GM18858 (cell line): ENCODE measurements at regions not wholly inside any gene's neighbourhood (a gene's known extent, or its start where the extent isn't known, plus 50 kb on each side); places are given as distances from the start of the nearest gene placed in this dataset.

Source experiments
- ATAC-seq: cut with Tn5 transposase; IDR thresholded peaks from one replicate; pipeline ENCODE4 v1.9.1; 2021; ENCODE audit not compliant: unreplicated experiment

DNA sequence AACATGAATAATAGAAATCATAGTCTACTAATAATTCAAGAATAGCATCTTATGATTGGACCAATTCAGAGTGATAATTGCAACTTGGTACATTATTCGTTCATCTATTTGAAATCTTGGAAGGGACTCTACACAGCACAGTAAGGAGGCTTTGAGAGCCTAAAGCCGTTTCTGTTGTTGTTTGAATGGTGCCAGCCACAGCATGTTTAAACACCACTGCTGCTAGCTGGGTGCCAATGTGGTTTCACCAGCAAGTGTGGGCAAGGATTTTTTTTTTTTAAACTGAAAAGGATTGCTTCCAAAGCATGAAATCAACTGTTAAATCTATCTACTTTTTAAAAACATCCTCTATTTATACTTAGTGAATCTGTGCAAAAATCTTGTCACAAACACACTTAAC lies 253.9 kb upstream of the MAP3K1 start:
- ATAC-seq: no peak

DNA sequence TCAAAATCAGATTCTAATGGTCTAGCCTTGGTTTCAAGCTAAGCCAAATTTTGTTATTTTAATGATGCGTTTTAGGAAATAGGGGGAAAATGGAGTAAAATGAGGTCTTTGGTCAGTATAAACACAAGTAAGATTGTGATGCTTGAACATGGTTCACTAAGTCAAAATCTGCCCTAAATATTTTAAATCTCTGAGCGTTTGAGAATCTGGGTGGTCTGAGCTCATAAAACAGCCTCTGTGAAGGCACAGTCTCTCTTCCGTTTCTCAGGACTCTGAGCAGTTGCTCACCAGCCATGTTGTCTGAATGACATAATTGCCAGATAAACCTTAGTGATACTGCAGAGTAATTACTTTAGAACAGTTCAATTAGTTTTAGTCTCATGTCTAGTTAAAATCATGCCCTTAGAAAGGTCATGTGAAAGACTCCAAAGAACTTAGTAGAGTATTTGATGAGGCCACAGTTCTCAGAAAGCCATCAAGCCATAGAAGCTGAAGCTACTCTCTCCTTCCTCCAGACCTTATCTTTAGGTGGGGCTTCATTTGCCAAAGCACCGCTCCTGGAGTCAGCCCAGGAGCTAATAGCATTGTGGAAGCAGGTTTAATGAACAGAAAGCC lies 257.1 kb upstream of the MAP3K1 start:
- no peak for ATAC-seq

DNA sequence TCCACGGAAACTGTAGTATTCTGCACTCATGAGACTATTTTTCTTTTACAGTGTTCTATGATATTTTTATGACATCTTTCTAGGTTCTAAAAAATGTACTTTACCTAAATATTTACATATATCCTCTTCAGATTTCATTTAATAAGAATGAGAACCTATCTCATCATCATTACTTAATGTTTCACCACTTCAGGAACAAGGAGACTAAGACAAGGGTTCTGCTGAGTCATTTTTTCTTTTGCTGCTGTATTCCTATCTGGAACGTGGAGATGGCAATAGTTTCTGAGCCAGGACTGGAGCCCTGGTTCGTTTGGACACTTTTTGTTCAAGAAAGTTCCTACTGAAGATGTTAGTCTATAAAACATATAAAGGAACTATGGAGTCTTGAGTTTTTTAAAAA lies 258.2 kb upstream of the MAP3K1 start:
- no peak for ATAC-seq

DNA sequence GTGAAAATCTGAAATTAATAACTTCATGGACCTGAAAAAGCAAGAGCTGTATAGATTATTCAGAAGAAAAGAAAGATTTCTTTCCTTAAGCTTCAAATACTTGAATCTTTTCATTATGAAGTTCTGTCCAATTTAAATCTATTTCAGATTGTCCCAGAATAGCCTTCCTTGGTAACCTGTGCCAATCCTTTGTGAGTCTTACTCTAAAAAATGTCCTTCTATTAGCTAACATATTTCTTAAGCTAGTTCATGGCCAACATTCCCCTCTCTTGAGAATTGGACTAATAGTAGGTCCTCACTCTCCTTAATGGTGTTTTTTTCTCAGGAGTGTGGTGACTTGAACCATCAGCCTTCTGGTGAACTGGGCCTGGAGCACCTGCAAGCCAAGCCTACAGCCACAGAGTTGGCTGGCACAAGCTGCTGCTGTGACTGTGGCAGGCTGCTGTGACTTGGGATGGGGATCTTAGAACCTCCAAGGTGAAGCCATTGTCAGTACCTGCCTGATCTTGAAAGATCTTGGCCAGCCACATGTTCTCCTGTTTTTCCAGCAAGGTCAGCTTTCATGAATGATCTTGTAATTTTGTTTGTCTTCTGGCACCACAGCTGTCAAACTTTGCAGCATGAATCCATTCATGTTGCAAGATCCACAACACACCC lies 262.6 kb upstream of the MAP3K1 start:
- no peak for ATAC-seq

DNA sequence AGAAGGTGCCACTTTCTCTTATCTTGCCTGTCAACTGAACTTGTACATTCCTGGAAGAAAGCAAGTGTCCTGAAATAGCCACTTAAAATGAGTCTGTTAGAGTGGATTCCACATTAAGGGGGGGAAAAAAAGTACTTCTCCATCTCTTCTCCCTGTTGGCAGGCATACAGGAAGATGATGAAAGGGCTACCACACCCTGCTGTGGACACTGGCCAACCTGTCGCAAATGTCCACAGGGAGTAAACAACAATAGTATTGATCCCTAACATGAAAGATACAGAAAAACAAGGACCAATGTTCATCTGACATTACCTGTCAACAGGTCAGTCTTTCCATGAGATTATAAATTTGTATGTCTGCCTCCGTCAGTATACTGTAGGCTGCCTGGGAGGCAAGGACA lies 265.1 kb upstream of the MAP3K1 start:
- no peak for ATAC-seq

DNA sequence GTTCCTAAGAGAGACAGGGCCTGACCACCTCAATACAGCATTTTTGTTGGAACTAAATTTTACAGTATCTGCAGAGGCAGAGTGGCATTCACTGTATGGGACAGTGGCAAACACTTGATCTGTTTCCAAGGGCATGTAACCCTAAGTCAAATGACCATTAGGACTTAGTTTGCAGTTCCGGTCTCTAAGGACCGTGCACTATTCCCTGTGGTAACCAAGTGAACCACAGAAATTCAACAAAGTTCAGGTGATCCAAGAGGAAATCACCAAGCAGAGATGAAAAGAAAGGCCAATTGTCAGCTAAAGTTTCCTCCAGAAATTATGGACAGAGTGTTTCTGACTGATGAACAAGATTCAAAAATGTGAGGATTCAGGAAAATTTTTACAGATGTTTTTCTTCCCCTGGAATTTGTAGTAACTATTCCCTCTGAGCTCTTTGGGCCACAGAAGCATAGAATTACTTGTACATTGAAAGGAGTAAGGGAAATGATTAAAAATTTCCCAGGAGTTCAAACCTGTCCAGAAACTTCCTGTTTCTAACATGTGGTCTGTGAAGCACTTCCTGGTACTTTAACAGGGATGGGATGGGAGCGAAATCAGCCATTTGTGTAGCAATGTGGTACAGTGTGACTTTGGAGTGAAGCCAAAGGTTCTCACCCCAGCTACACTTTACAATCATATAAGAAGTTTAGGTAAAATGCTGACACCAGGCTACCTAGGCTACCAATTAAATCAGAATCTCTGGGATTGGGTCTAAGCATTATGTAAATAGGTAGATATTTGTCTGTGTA lies 266.1 kb upstream of the MAP3K1 start:
- ATAC-seq: no peak

DNA sequence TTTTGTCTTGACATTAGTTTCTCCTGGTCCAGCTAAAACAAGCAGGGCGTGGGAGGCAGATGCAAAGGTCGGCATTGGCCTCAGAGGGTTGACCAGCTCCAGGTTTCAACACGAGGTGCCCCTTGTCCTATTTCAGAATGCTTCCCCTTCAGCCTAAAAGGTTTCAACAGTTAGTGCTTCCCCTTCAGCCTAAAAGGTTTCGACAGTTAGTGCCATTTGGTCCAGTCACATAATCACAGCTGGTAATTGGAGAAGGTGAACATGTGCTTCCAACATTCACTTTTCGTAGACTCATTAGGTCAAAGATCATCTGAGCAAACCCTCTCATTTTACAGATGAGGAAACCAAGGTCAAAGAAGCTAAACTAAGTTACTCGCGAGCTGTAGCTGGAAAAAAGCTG lies 270.3 kb upstream of the MAP3K1 start:
- ATAC-seq: no peak

DNA sequence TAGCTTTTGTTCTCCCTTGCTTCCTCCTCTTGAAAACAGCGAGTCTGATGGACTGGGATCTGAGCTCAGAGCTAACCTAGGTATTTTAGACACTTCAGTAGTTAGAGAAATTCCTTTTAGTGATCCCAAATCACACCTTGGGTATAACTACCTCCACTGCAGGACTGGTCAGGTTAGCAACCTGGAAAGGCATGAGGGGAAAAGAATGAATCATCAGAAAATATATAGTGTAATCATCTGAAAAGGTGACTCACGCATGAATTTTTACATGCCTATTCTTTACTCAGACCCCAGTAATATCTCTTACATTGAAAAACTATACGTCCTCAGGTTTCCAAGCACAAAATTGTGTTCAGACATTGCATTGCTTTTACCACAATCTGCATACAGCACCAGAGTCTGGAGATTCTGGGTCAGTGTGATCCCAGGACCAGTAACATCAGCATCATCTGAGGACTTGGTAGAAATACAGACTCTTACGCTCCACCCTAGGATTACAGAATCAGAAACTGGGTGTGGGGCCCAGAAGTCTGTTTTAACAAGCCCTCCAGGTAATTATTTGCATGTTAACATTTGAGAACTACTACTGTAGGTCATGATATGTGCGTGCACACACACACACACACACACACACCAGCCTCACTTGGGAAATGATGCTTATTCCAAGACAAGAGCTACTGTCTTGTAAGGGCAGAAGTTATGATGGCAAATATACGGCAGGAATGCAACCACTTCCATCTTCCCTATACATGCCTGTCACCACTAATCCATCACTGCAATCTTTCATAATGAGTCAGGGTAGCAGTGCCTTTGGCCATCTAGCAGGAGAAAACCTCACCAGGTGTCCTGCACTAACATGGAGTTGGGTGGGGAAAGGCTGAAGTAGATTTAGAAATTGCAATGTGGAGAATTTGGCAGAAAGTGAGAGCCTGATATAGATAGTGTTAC lies 271.6 kb upstream of the MAP3K1 start:
- no peak for ATAC-seq

DNA sequence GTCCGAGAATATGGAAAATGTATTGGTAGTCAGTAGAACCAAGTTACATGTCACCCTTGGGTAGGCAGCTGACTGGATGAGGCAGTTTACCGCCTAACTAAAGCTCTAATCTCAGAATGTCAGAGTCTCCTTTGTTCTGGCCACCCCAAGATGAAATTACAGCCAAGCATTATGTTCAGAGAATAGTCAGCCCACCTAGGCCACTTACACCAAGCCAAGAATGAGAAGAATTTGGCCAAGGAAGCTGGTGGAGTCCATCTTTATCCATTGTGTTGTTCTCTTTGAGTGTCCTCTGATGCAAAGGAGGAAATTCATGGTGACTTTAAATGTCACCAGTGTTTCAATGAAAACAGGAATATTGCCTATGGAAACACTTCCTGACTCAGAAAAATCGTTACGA lies 275.1 kb upstream of the MAP3K1 start:
- ATAC-seq: no peak

DNA sequence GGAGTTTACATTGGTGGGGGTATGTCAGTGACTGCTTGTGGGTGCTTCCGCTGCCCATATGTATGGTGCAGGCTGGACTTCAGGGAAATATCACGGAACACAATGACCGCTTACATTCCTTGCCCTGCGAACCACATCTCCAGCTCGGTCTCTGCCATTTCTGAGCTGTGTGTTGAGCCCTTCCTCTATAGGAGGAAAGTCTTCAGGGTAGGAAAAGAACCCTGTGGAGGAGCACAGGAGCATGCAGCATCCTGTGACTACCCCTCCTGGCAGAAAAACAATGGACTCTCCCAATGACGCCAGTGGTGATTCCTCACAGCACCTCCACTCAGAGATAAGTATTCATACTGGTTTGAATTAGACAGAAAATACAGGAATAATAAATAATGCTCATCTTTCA lies 276.8 kb upstream of the MAP3K1 start:
- ATAC-seq: no peak

DNA sequence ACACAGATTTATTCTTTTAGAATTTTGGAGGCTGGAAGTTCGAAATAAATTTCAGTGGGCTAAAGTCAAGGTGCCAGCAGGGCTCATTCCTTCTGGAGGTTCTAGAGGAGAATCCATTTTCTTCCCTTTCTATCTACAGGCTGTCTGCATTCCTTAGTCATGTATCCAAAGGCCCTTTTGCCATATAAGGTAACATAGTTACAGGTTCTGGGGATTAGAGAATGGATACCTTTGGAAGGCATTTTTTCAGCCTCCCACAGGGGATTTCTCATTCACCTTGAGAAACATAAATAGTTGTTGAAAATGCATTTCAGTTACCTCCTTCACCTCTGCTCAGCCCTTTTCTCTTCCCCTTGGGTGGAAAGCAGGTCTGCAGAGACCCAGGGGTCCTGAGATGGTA lies 280.0 kb upstream of the MAP3K1 start:
- no peak for ATAC-seq

DNA sequence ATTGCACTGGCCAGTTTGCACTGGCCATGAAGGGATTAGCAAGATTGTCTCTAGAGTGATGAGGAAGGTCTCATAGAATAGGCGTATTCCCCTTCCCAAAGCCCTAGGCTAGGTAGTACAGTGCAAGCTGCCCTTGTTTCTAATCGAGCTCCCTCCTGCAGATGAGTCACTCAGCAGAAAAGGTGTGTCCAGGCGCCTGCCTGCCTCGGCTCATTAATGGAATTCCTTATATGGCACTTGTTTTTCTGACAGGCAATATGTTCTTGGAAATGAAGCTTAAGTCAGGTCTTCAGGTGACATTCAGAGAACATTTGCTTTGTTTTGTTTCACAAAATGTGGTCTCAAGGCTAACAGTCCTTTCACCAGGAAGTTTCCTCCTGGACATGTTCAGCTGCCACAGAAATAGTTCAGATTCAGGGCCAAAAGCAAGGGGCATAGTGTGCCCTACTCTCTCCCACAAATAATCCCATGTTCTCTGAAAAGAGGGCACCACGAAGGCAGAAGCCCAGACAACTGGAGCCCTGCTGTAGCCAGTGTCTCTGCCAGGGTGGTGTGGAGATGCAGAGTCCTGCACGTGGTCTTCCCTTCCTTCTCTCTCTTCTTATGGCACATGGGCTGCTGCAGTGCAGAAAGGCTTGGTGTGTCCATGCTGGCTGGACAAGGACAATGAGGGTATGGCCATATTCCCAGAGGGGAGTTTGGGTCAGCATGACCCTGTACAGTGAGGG lies 281.1 kb upstream of the MAP3K1 start:
- no peak for ATAC-seq

DNA sequence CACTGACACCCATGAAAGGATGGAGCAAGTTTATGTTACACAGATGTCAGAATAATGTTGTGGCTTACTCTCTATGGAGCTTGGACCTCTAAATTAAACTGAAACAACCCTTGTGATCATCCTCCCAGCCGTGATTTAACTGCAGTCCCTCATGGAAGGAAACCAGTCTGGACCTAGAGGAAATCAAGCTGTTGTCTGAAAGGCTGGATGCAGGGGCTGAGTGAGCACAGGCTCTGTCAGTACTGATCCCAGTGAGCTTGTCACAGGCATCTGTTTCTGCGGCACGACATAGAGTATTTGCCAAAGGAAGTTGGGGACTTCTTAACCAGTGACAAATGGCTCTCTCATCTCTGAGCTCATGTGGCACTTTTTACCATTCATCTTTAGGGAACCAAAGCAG lies 282.9 kb upstream of the MAP3K1 start:
- no peak for ATAC-seq

DNA sequence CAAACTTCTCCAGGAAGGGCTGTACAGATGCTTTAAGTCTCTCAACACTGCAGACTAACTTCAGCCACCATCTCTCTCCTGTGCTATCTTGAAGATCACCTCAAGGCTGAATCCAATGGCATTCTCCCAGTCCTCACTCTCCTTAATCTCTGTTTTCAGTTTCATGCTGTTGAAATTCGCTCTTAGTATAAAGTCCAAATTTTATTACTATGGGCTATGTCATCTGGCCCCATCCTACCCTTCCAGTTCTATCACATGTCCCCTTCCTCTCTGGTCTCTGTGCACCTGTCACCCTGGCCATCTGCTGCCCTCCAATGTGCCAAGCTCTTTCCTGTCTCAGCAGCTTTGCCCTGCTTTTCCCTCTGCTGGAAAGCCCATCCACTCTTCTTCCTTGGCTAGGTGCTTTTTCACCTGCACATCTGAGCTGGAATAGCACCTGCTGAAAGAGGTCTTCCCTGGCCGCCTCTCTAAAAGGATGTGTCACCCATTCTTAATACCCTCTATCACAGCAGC lies 284.7 kb upstream of the MAP3K1 start:
- ATAC-seq: no peak

DNA sequence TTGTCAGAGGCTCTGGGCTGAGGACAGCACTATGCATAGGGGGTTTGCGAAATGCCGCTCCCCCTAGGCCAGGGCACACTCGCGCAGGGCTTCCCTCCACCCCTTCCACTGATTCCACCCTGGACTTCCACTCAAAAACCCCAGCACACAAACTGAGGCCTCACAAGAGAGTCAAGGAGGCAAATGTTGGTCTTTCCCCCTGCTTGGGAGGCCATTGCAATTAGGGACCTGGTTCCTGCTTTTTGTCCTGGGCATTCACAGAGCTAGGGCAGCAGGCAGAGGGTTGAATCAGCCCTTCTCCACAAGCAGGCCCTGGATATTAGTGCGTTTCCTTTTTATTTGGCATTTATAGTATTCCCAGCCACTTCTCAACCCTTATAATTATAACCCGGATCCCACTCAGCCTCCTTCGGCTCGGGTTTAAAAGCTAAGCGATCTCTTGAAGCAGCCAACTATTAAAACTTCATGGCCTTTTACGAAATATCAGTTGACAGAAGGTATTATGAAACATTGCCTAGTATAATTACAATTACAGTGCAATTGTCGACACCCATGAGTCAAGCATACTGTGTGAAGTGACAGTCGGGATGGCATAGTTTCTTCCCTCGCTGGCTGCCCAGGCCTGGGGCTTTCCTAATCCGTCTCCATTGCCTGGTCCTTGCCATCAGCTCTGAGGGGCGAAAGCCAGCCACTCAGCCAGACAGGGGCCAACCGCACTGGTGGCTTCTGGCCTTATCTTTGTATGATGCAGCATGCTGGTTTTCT lies 285.5 kb upstream of the MAP3K1 start:
- ATAC-seq: no peak

DNA sequence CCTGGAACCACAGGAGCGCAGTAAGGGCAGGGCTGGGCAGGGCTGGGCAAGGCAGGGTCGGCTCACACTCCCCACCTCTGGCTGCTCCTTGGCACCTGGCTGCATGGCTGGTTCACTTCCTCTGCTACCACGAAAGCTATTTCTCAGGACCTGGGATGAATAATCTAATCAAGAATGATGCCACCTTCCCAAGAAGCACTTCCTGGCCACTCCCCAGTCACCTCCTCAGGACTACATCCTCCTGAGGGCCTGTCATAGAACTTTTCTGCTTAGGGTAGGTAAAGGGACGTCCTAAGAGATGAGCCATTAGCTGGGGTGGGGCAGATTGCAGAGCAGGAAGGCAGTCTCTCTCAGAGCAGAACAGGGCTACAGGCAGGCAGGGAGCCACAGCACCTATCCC lies 288.2 kb upstream of the MAP3K1 start:
- no peak for ATAC-seq

DNA sequence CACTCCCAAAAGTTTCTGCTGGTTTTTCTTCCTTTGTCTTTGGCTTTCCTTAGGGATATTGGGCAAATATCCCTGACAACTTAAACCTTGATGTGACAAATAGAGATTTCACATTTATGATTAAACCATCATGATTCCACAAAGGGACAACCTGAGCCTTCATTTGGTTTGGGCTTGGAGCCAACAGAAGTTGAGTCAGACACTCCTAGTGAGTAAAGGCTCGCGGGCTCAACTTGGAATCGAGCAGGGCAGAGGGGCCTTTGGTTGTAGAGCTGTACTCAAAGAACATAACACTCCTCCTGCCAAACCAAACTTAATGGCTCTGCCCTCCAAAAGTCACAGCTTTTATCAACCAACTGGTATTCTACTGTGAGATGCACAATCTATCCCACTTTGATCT lies 290.2 kb upstream of the MAP3K1 start:
- no peak for ATAC-seq

DNA sequence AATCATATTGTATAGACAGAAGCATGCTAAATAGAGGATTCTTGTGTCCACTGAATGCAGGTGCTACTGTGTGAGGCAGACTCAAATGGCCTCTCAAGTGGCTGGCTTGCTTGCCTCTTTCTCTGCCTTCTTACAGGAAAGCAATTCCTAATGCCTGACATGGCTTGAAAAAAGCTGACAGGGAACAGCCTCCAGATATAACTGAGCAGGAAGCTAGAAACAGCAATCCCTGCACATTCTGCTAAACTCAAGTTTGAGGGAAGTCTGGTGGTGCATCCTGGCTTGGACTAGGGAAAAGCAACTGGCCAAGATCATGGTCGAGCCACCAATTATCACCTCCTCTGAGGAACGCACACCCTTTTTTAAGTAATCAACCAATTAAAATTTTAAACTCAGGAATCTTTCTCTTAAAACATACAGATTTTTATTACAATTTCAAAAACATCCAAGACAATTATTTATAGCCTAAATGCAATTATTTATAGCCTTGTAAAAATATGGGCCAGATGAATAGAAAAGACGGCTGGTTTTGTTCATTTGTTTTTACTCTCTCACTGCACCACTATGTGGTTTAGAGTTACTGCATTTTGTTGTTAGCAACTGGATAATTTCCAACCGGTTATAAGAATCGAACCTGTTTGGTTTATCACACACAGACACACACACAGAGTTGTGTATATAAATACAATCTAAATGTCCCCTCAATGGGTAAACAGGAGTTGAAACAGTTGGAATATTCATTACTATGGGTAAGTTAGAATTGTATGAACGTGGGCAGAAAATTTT lies 290.9 kb upstream of the ANKRD55 start:
- ATAC-seq: no peak

DNA sequence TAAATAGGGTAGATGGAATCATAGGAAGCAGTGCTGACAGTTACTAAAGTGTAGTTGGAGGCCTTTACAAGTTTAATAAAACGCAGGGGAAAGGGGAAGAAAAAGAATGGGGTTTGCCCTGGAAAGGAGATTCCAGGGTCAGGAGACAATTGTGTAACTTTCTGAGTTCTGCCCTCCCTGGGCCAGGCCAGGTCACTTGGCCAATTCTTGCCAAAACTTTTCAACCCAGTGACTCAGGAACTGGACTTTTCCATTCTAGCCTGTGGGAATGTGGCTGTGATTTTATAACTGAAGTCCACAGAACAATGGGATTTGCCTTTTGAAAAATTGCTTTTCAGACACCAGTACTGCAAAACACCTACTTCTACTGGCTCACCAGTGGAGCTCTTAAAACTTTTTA lies 289.8 kb upstream of the ANKRD55 start:
- no peak for ATAC-seq
